ENCODE measurements at regions not wholly inside any gene's neighbourhood (a gene's known extent, or its start where the extent isn't known, plus 50 kb on each side); places are given as distances from the start of the nearest gene placed in this dataset.

GRCh38 chr9:82417501-82417900 lies 428.9 kb downstream of the SPATA31D1 start:
- TF ChIP-seq CTCF (IDR thresholded peaks at IDR 0.05) (no peak), POLR2A (IDR thresholded peaks at IDR 0.05) (no peak)

All from testis (tissue), 2 donors.